ENCODE measurements at regions not wholly inside any gene's neighbourhood (a gene's known extent, or its start where the extent isn't known, plus 50 kb on each side); places are given as distances from the start of the nearest gene placed in this dataset.

DNA sequence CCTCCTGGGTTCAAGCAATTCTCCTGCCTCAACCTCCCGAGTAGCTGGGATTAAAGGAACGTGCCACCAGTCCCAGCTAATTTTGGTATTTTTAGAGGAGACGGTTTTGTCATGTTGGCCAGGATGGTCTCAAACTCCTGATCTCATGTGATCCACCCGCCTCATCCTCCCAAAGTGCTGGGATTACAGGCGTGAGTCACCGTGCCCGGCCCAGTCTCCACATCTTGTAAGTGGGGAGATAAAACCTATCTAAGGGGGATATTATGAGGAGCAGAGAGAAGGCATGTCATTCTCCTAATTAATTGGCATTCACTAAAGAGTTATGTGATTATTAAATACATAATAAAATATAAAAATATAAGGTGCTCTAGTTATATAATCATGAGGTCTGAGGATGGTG lies 94.1 kb upstream of the BOD1 start:
- no peaks in the 10 kb centered on the region for H3K36me3 ChIP-seq (ENCODE audit: control insufficient read depth in 4 of 4, insufficient read depth in 4 of 4, low read length in 4 of 4)
- H3K4me1 ChIP-seq (ENCODE audit: control insufficient read depth in 5 of 5, insufficient read depth in 5 of 5, low read length in 5 of 5): peaks cover 0 to 9% (median 0%) of the 10 kb centered on the region in 5 donors
- H3K4me3 ChIP-seq: no peak overlapping the region
- DNase-seq (no peak), ATAC-seq (ENCODE audit: insufficient read depth, low FRiP score) (no peak)
- 95 to 97% methylated on average over 7 of the region's 7 CpGs for WGBS, 2 donors
- H3K9ac ChIP-seq (ENCODE audit: insufficient read depth in 1 of 2, low read length in 2 of 2): no peak overlapping the region
- no peaks in the 10 kb centered on the region for H3K27me3 ChIP-seq (ENCODE audit: control insufficient read depth in 3 of 3, insufficient read depth in 3 of 3, low read length in 2 of 3)
- TF ChIP-seq, protein P1, sequence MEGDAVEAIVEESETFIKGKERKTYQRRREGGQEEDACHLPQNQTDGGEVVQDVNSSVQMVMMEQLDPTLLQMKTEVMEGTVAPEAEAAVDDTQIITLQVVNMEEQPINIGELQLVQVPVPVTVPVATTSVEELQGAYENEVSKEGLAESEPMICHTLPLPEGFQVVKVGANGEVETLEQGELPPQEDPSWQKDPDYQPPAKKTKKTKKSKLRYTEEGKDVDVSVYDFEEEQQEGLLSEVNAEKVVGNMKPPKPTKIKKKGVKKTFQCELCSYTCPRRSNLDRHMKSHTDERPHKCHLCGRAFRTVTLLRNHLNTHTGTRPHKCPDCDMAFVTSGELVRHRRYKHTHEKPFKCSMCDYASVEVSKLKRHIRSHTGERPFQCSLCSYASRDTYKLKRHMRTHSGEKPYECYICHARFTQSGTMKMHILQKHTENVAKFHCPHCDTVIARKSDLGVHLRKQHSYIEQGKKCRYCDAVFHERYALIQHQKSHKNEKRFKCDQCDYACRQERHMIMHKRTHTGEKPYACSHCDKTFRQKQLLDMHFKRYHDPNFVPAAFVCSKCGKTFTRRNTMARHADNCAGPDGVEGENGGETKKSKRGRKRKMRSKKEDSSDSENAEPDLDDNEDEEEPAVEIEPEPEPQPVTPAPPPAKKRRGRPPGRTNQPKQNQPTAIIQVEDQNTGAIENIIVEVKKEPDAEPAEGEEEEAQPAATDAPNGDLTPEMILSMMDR (IDR thresholded peaks at IDR 0.05; ENCODE audit: control extremely low read depth, extremely low read depth): no peak
- H3K9me3 ChIP-seq (ENCODE audit: control insufficient read depth in 4 of 4, insufficient read depth in 3 of 4, low read length in 3 of 4): no peaks in the 10 kb centered on the region
- no peak overlapping the region for H3K27ac ChIP-seq (ENCODE audit: low read depth in 1 of 2, low read length in 1 of 2)

GRCh38 chr5:173711466-173711865 lies 95.0 kb upstream of the BOD1 start:
- Histone ChIP-seq H3K9ac (ENCODE audit: insufficient read depth in 1 of 2, low read length in 2 of 2) (no peak overlapping the region), H3K27me3 (ENCODE audit: control insufficient read depth in 3 of 3, insufficient read depth in 3 of 3, low read length in 2 of 3) (peaks cover 0 to 3% (median 0%) of the 10 kb centered on the region in 3 donors), H3K36me3 (ENCODE audit: control insufficient read depth in 4 of 4, insufficient read depth in 4 of 4, low read length in 4 of 4) (no peaks in the 10 kb centered on the region), H3K9me3 (ENCODE audit: control insufficient read depth in 4 of 4, insufficient read depth in 3 of 4, low read length in 3 of 4) (no peaks in the 10 kb centered on the region), H3K4me1 (ENCODE audit: control insufficient read depth in 5 of 5, insufficient read depth in 5 of 5, low read length in 5 of 5) (peaks cover 0 to 9% (median 0%) of the 10 kb centered on the region in 5 donors), H3K4me3 (no peak overlapping the region), H3K27ac (ENCODE audit: low read depth in 1 of 2, low read length in 1 of 2) (no peak overlapping the region)
- no peak for ATAC-seq (ENCODE audit: insufficient read depth, low FRiP score)
- DNase-seq: no peak
- 86 to 95% methylated on average over 2 of the region's 2 CpGs for WGBS, 2 donors
- TF ChIP-seq, protein P1 (IDR thresholded peaks at IDR 0.05; ENCODE audit: control extremely low read depth, extremely low read depth): no peak

DNA sequence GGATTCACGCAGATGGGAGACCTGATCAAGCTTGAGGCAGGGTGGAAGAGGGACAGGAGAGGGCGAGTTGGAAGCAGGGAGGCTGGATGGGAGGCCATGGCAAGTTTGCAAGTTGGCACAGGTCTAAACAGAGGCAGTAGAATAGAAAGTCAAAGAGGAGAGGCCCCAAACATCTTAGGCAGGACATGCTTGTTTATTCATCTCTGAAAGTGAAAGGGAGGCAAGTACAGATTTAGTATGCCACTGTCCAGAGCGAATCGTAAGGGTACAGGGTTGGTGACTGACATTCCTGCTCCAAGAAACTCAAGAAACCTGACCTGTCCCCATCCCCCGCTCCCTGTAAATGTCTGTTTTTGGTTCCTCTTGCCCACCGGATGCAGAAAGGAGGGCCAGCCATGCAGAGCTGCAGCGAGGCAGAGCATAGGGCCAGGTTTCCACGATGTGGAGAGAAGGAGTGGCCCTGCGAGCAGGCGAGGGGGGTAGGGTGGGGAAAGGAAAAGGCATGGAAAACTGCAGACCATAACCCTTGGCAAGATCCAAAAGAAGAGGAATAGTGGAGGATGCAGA lies 96.2 kb upstream of the BOD1 start:
- Histone ChIP-seq H3K27ac (ENCODE audit: low read depth in 1 of 2, low read length in 1 of 2) (no peak overlapping the region), H3K9ac (ENCODE audit: insufficient read depth in 1 of 2, low read length in 2 of 2) (no peak overlapping the region), H3K27me3 (ENCODE audit: control insufficient read depth in 3 of 3, insufficient read depth in 3 of 3, low read length in 2 of 3) (peaks cover 0 to 3% (median 0%) of the 10 kb centered on the region in 3 donors), H3K4me3 (no peak overlapping the region), H3K4me1 (ENCODE audit: control insufficient read depth in 5 of 5, insufficient read depth in 5 of 5, low read length in 5 of 5) (peaks cover 0 to 4% (median 0%) of the 10 kb centered on the region in 5 donors), H3K36me3 (ENCODE audit: control insufficient read depth in 4 of 4, insufficient read depth in 4 of 4, low read length in 4 of 4) (no peaks in the 10 kb centered on the region), H3K9me3 (ENCODE audit: control insufficient read depth in 4 of 4, insufficient read depth in 3 of 4, low read length in 3 of 4) (no peaks in the 10 kb centered on the region)
- 79 to 80% methylated on average over 10 of the region's 10 CpGs for WGBS, 2 donors
- DNase-seq (no peak), ATAC-seq (ENCODE audit: insufficient read depth, low FRiP score) (no peak)
- TF ChIP-seq, protein P1 (IDR thresholded peaks at IDR 0.05; ENCODE audit: control extremely low read depth, extremely low read depth): no peak

Measured in lung (tissue), 11 donors.